ENCODE measurements at regions not wholly inside any gene's neighbourhood (a gene's known extent, or its start where the extent isn't known, plus 50 kb on each side); places are given as distances from the start of the nearest gene placed in this dataset.

DNA sequence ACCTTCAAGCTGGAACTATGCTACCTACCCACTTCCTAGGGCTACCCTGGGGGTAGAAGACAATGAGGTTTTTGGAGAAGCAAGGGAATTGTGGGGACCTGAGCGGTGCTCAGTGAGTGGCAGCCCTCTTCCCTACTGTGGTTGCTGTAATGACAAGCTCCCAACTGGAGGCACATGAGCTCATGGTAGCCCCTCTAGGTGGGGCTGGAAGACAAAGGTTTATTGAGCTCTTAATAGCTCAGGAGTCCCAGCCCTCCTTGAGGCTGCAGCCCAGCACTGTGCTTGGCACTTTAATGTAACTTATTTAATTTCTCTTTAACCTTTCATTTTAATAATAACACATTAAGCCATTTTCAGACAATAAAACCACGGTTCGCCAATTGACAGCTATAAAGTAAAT, 528.9 kb downstream of the OMA1 start:
- TF ChIP-seq POLR2A (IDR thresholded peaks at IDR 0.05): no peak
- TF ChIP-seq, protein P1, sequence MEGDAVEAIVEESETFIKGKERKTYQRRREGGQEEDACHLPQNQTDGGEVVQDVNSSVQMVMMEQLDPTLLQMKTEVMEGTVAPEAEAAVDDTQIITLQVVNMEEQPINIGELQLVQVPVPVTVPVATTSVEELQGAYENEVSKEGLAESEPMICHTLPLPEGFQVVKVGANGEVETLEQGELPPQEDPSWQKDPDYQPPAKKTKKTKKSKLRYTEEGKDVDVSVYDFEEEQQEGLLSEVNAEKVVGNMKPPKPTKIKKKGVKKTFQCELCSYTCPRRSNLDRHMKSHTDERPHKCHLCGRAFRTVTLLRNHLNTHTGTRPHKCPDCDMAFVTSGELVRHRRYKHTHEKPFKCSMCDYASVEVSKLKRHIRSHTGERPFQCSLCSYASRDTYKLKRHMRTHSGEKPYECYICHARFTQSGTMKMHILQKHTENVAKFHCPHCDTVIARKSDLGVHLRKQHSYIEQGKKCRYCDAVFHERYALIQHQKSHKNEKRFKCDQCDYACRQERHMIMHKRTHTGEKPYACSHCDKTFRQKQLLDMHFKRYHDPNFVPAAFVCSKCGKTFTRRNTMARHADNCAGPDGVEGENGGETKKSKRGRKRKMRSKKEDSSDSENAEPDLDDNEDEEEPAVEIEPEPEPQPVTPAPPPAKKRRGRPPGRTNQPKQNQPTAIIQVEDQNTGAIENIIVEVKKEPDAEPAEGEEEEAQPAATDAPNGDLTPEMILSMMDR (IDR thresholded peaks at IDR 0.05): no peak

Data from Peyer's patch (tissue), 4 donors.